OCI-M2 (cell line): ENCODE measurements at regions not wholly inside any gene's neighbourhood (a gene's known extent, or its start where the extent isn't known, plus 50 kb on each side); places are given as distances from the start of the nearest gene placed in this dataset.

Experiments
- DNase-seq: peaks from one replicate; lab custom pipeline; 2025; ENCODE audit not compliant: unreplicated experiment; lab: John Stamatoyannopoulos, UW

- no peak for DNase-seq
These were observed 1173.4 kb downstream of the AMY1C start for GRCh38 chr1:104923075-104923474.

GRCh38 chr1:104929280-104929679 lies 1179.6 kb downstream of the AMY1C start:
- DNase-seq = no peak

GRCh38 chr1:104932030-104932915 lies 1182.6 kb downstream of the AMY1C start:
- no peak for DNase-seq

- DNase-seq = no peak
These were observed 1183.4 kb downstream of the AMY1C start for GRCh38 chr1:104932949-104933679.

DNA sequence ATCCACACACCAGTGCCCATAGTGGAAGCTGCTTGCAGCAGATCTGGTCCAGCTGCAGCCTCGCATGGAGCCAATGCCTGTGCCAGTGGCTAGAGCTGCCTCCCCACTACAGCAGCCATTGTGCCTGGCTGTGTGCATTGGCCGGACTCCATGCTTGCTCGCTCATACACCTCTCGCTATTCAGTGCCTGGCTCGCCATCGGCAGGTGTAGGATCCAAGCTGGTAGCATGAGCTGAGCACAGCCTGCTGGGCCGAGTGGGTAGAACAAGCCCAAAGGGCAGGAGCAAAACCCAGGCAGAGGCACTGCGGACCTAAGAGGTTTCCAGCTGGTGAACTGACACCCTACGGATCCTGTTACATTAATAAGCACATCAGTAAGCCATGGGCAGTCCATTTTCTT lies 1184.1 kb downstream of the AMY1C start:
- DNase-seq = no peak

GRCh38 chr1:104945406-104945805 lies 1195.7 kb downstream of the AMY1C start:
- DNase-seq = no peak

GRCh38 chr1:104946558-104947210 lies 1197.0 kb downstream of the AMY1C start:
- no peak for DNase-seq

DNA sequence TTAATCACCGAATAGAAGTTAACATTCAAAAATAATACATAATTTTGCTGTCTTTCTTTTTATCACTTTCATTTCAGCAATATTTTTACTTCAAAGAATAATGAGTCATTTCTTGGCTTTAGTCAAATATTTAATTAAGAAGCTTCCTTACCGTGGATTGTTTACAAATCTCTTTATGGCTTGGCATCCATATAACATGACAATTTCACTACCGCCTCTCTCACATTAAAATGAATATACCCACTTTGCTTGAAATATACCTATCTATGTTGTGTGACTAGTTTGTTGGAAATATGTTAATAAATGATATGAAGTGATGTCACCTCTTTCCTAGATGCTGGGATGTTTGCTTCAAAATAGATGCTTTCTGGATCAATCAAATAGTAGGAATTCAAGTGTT lies 1203.9 kb downstream of the AMY1C start:
- DNase-seq = no peak

- no peak for DNase-seq
These were observed 1223.8 kb downstream of the AMY1C start for GRCh38 chr1:104973516-104973915.

- DNase-seq = no peak
These were observed 1230.0 kb downstream of the AMY1C start for GRCh38 chr1:104979651-104980050.

GRCh38 chr1:104987210-104987609 lies 1237.5 kb downstream of the AMY1C start:
- no peak for DNase-seq

GRCh38 chr1:104989012-104989411 lies 1239.3 kb downstream of the AMY1C start:
- DNase-seq = no peak

- DNase-seq = no peak
These were observed 1242.0 kb downstream of the AMY1C start for GRCh38 chr1:104991702-104992101.

DNA sequence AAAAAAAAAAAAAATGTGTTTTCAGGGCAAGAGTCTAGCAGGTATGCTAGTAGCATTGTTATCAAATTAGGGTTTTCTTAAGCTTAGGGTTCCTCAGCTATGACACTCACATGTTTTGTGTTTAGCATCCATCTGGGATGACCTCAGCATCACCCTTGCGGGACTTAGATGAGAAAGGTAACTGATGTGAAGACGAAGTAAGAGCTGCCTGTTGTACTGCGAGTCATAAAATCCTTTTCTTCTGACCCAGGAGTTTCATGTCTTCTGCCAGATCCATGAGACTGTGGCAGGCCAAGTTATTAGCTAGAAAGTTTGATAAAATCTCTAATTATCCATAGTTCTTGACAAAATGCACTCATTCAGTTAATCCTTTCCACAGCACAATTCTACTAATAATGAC lies 1251.1 kb downstream of the AMY1C start:
- no peak for DNase-seq

- no peak for DNase-seq
These were observed 1254.8 kb downstream of the AMY1C start for GRCh38 chr1:105004515-105004914.

DNA sequence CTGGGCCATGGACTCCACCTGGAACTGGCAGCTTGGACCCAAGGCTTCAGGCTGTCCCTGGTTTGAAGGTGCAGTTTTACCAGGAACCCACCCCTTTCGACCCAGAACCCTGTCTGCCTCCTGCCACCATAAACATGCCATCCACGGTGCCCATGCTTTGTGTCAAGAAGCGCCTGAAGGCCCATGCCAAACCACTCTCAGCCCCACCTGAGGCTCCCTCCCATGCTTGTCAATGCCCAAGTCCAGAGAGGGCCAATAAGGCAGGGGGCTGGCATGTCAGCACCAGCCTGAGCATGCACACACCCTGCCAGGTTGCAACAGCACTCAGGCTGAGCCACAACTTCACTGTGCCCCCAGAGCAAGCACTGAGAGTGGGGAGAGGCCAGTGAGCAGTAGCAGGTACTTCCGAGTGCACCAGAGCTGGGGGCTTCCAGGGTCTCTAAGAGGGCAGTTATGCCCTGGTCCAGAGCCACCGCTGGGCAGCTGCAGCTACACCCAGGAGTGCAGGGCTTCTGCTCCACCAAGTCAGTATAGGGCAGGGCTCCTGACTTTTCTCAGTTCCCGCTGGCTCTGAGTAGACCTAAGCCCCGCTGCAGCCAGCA lies 1256.0 kb downstream of the AMY1C start:
- no peak for DNase-seq

- no peak for DNase-seq
These were observed 1267.9 kb downstream of the AMY1C start for GRCh38 chr1:105017587-105017986.

- no peak for DNase-seq
These were observed 1274.0 kb downstream of the AMY1C start for GRCh38 chr1:105023719-105024118.

- no peak for DNase-seq
These were observed 1278.3 kb downstream of the AMY1C start for GRCh38 chr1:105027838-105028471.

- DNase-seq = no peak
These were observed 1322.7 kb downstream of the AMY1C start for GRCh38 chr1:105072446-105072845.

DNA sequence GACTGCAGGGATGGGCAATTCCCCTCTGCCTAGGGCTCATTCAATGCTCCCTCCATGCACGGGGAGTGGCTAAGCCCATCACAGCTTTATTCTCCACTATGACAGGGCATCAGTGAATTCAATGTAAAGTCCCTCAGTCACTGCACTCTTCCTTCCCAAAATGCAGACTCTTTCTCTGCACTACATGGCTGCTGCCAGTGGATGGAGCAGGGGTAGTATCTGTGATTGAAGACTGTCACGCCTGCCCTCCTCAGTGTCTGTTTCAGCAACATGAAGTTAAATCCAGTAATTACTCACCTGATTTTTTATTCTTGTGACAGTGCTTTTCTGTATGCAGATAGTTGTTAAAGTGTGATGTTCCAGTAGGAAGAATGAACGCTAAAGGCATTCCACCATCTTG lies 1323.2 kb downstream of the AMY1C start:
- DNase-seq = no peak
